DMS79 treated with DMSO at 0.1 percent for 48 hours (cell line): ENCODE measurements at regions not wholly inside any gene's neighbourhood (a gene's known extent, or its start where the extent isn't known, plus 50 kb on each side); places are given as distances from the start of the nearest gene placed in this dataset.
A peak's percentile ranks its signal among the peaks of the same experiment; 100 is the strongest.
"Not testable (repeated sequence)": the region's sequence is repeated elsewhere in the genome, so short reads cannot be mapped to it uniquely, and the experiment has no call there.

Experiments used
- DNase-seq: peaks from one replicate; lab custom pipeline; 2025; lab: John Stamatoyannopoulos, UW

DNA sequence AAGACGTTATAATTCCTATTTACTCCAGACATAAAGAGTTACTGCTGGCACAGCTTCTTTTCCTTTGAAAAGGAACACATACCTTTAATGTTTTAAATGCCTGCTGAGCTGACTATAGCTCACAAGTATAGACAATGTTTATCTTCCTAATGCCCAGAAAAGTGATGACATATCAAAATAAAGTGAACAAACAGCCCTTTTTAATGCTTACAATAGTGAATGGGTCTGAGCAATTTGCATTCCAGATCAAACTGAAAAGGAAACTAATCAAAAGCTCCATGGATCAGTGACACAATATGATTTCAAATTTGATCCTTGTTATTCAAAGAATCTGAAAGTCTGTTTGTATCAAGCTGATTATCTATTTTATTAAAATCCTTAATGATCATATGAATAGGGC lies 233.6 kb upstream of the SEMA3E start:
- no peak for DNase-seq

DNA sequence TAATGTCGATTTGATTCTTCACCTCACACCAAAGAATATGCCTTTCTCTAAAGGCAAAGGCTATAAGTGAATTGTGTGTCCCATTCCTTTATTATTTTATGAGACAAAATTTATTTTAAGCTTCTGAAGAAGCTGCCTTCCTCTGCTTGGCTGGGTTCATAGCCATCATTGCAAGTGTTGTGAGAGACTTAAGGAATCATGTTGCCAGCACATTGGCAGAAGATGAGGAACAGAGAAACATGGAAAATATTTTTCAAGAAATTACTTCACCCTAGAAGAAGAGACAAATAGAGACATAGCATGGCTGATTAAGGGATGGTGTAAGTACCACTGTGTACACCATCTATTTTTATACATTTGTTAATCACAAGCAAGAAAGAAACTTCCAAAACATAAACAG lies 230.1 kb upstream of the SEMA3E start:
- no peak for DNase-seq

DNA sequence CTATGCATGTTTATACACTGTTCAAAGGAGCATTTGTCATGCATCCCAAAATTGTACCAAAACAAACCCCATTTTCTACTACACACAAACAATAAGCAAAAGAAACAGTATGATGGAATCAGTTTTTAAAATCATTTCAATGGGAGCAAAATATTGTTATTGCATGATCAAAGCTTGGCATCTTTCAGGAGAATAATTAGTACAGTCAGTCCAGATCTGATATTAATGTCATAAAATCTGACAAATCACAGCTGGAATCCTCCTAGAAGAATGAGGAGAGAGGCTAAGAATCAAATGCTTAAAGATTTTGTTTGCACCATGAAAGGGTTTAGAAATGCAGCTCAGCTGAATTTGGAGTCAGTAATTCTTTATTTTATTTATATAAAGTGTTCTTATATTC lies 229.7 kb upstream of the SEMA3E start:
- no peak for DNase-seq

DNA sequence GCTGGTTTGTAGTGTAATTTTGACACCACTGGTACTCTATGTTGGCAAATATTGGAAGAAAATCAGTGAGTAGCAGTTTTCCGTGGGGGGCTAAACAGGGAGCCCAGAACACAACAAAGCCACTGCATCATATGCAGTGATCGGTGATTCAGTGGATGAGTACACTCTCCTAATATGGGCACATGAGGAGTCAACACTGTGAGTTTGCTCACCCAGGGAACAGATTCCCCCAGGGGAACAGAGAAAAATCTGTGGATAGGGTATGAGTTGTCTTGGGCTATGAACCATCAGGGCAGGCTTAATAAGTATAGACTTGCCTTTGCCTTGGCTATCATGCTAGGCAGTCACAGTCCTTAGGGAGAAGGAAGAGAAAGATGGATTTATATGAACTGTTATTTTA lies 227.7 kb upstream of the SEMA3E start:
- no peak for DNase-seq

GRCh38 chr7:83873459-83873858 lies 224.5 kb upstream of the SEMA3E start:
- no peak for DNase-seq

DNA sequence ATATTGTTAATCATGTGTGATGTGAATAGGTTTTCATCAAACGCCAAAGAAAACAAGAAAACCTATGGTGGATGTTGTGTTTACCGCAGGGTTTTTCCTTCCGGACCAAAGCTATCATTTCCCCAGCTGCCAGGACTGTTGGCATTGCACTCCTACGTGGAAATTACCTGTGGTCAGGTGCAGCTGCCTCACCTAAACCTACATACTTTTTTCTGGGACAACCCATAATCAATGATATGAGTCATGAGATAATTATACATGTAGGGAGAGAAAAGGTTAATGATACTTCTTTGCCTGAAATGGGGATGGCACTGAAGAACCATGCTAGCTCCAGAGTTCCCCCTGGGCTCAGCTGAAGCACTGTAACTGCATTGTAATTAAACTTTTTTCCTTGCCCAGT lies 223.6 kb upstream of the SEMA3E start:
- DNase-seq = no peak

DNA sequence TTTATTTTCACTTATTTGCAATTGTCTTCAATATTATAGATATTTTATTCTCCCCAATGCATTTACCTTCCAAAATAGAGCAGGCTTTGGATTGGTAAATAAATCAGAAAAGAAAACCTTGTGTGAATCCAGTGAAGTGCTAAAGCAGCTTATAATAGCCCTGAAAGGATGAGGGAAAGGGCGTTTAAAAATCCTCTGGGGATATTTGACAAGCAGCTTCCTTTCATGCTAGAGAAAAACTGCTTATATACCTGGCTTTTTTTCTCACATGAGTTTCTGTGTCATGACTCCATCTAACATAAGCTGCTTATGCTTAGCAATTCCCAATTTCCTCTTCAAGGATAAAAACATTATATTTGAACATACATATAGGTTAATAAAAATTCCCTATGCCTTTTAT lies 221.6 kb upstream of the SEMA3E start:
- DNase-seq = no peak

GRCh38 chr7:83866582-83866981 lies 217.6 kb upstream of the SEMA3E start:
- no peak for DNase-seq

DNA sequence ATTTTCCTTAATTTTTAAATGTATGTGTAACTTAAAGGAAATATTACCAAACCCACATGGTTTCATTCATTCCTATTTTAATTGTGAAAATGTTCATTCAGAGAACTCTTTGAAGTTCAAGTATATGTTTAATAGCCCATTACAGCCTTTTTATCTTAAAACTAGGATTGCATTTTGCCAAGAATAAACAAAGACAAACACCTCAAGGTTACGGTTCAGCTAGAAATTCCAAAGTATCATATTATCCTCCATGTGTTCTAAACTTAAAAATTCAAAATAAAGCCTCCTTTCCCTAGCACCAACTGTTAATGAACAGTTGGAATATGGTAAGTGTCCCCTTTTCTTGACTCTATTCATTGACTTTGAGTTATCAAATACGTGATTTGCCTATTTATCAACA lies 215.6 kb upstream of the SEMA3E start:
- no peak for DNase-seq

DNA sequence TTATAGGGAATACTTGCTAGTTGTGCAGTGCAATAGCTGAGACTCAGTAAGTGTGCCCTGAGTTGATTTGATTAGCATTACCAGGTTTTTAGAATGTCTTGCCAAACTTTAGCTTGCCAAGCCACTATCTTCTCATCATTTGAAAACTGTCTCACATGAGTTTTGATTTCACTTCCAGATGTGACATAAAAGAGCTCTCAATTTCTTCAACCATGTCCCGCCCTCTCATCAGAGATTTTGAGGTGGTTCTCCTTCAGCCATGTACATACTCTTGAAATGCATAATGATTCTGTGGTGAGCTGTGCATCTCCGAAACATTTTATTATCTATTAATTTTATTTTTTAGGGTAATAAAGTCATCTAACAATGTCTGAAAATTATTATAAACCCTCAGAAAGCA lies 215.0 kb upstream of the SEMA3E start:
- peak; percentile 45 for DNase-seq

DNA sequence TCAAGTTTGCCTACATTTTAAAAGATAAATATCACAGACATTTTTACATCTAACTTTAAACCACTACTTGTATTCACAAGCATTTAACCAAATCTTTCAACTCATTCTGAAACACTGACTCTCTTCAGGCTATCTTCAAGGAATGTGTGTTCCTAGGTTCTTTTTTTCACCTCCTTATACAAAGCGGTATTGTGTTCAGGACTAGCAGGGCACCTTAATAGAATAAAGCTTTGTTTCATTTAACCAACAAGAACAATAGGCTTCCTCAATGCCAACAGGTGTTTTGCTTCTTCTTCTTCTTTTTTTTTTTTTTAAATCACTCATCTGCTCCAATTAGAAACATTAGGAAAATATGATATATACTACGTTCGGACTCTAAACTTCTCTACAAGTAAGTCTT lies 212.9 kb upstream of the SEMA3E start:
- no peak for DNase-seq

- no peak for DNase-seq
Measured at GRCh38 chr7:83859827-83860226, 210.9 kb upstream of the SEMA3E start.

- DNase-seq = no peak
Measured at GRCh38 chr7:83857691-83858090, 208.8 kb upstream of the SEMA3E start.

DNA sequence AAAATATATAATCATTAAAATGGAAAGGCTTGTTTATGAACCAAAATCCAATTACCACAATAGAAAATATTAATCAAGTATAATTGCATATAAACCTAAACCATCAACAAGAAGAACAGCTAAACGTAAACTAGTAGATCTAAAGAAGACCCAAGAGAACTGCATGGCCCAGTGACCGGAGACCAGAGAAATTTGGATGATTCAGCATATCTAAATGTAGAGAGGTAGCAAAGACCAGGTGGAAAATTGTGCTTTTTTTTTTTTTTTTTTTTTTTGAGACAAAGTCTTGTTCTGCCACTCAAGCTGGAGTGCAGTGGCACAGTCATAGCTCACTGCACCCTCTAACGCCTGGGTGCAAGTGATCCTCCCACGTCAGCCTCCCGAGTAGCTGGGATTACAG lies 207.2 kb upstream of the SEMA3E start:
- DNase-seq = no peak

DNA sequence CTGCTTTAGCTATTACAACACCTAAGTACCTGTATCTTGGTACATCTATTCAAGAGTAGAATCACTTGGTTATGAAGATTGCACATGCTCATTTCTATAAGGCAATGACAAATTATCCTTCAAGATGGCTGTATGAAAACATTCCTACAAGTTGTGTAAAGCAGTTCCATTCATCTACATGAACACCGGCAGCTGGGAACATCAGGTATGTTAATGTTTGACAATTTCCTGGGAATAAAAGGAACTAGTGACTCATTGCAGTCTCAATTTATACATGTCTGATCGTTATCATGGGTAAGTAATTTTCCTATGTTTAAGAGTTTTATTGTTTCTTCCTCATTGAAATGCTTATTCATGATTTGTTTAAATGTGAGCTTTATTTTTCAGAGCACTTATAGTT lies 203.2 kb upstream of the SEMA3E start:
- DNase-seq = no peak

- DNase-seq = no peak
Measured at GRCh38 chr7:83851551-83851950, 202.6 kb upstream of the SEMA3E start.

- DNase-seq = no peak
Measured at GRCh38 chr7:83850941-83851340, 202.0 kb upstream of the SEMA3E start.

DNA sequence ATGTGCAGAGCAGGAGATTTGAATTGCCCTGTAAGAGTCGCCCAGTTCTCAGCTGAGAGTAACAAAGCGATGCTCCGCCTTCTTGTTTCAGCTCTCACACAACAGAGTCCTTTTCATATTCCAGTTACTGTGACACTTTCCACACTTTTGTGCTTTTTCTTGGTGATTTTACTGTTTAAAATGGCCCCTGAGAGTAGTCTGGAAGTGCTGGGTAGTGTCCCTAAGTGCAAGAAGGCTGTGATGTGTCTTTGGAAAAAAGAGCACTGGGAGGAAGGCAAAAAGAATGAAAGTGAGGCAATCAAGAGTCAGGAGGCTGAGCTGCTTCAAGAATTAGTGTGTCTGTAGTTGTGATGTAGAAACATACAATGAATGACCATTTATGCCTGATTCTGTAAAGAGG lies 201.2 kb upstream of the SEMA3E start:
- DNase-seq = no peak

DNA sequence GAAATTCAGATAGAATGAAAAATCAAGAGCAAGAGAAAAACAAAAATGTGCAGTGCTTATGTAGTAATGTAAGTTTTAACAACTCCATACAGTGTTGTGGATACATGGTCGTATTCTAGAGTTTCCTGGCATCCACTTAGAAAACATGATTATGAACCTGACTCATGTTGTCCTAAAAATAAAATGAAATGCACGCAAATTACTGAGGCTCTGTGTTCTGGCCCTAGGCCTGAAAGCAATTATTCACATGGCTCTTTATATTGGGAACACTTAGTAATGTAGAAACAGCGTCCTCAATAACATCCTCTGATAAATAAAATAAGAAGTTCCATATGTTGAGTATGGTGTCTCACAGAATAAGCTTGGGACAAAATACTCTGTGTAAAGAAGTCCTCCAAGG lies 200.2 kb upstream of the SEMA3E start:
- no peak for DNase-seq

DNA sequence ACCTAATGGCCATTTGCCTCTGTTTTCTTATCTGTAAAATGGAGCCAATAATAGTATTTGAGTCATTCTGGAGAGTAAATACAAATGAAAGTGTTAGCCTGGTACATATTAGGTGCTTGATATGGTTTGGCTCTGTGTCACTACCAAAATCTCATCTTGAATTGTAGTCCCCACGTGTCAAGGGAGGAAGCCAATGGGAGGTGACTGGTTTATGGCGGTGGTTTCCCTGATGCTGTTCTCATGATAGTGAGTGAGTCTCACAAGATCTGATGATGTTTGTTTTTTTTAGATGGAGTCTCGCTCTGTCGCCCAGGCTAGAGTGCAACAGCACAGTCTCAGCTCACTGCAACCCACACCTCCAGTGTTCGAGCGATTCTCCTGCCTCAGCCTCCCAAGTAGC lies 194.0 kb upstream of the SEMA3E start:
- no peak for DNase-seq

GRCh38 chr7:83837683-83838082 lies 188.7 kb upstream of the SEMA3E start:
- DNase-seq = no peak

DNA sequence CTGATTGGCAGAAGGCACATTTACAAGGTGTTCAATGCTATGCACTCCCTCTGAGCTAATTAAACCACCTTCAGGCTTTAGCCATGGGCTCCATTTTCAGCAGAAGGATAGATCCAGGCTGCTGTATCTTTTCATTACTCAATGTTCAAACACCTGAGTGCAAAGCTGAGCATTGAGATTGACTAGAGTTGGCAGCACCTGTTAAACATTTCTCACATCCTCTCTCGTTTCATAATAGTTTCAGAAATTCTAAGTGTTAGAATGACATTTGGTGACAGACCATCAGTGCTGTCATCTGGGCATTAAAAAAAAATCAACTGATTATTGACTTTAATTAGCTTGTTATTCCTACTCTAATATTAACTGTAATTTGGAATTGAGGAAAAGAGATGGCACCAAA lies 187.1 kb upstream of the SEMA3E start:
- DNase-seq = no peak

DNA sequence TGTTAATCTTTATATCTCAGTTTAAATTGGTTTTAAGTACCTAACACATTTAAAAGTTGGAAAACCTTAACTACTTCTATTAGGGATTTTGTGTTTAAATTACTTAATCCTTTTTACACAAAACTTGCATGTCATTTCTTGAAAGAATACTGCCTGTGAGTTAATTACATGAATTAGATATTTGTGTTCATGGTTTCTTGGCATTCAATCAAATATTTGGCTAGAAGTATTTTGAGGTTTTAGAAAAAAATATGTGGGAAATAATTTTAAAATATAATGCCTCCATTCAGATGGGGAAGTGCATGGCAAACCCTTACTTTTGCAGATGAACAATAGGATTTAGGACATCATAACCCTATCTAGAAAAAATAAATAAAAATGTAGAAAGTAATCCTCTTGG lies 186.5 kb upstream of the SEMA3E start:
- no peak for DNase-seq

DNA sequence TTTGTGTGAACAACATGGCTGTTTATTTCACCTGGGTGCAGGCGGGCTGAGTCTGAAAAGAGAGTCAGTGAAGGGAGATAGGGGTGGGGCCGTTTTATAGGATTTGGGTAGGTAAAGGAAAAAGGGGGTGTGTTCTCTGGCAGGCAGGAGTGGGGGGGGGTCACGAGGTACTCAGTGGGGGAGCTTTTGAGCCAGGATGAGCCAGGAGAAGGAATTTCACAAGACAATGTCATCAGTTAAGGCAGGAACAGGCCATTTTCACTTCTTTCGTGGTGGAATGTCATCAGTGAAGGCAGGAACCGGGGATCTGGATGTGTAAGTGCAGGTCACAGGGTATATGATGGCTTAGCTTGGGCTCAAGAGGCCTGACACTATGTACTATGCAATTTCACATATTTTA lies 184.8 kb upstream of the SEMA3E start:
- not testable (repeated sequence) for DNase-seq

DNA sequence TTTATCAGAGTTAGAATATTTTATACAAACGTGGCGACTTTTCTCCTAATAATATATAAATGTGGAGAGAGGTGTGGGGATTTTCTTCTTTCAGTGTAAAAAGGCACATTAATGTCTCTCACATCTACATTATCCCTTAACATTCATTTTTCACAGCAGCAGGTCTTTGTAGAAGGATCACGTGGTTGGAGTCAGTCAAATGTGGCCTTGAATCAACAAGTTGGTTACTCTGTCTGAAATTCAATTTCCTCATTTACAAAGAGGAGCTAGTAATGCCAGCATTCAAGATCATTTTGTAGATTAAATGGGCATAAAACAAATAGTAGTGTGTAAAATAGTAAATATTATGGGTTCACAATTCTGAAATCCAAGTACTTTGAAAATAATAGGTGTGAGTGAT lies 183.1 kb upstream of the SEMA3E start:
- DNase-seq = no peak
